GM19395 (cell line): ENCODE measurements at regions not wholly inside any gene's neighbourhood (a gene's known extent, or its start where the extent isn't known, plus 50 kb on each side); places are given as distances from the start of the nearest gene placed in this dataset.

ENCODE experiments used
- ATAC-seq: cut with Tn5 transposase; IDR thresholded peaks from one replicate; pipeline ENCODE4 v1.9.1; 2021; ENCODE audit warnings: mild to moderate bottlenecking, moderate library complexity; ENCODE audit not compliant: unreplicated experiment

DNA sequence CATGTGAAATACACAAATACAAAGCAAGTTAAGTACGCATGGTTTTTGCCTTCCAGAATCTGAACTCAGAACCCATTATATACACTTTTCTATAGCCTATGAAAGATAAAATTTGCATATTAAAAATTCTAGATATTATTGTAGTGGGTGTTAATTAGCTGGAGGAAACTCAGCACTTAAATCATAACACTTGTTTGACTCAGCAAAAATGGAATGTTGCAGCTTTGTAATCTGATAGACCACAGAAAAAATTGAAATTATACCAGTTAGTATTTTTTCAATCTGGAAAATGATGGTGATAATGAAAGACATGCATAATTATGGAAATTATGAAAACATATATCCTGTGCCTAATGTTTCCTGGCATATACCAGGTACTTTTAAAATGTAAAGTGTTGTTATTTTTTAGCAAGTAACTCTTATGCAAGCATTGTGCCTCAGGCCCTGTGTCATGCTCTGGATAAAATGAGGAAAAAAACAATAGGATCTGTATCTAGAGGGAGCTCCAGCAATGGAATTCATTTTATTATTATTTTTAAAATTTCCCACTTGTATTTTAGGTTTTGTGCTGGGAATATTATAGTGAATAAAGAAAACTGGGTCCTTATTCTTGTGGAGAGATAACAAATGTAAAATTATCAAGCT is 490.4 kb upstream of the SEMA3A start:
- no peak for ATAC-seq

GRCh38 chr7:84682543-84682942 is 488.0 kb upstream of the SEMA3A start:
- no peak for ATAC-seq

DNA sequence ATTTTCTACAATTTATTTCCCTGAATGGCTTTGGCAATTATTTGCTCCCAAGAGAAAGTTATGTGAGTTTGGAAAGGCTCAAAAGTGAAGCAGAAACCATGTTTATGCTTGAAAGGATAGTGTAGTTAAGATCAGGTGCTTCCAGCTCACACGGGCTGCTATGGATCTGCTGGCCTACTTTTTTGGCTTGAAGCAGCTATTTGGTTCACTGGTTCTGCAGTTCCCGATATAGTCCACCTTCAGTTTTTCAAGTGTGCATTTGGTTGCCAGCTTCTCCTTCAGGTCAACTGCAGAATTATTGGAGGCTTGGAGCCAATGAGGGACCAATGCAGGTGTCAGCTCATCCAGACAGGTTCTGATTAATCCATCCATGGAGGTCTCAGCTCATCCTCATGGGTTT is 484.3 kb upstream of the SEMA3A start:
- ATAC-seq, result no peak

DNA sequence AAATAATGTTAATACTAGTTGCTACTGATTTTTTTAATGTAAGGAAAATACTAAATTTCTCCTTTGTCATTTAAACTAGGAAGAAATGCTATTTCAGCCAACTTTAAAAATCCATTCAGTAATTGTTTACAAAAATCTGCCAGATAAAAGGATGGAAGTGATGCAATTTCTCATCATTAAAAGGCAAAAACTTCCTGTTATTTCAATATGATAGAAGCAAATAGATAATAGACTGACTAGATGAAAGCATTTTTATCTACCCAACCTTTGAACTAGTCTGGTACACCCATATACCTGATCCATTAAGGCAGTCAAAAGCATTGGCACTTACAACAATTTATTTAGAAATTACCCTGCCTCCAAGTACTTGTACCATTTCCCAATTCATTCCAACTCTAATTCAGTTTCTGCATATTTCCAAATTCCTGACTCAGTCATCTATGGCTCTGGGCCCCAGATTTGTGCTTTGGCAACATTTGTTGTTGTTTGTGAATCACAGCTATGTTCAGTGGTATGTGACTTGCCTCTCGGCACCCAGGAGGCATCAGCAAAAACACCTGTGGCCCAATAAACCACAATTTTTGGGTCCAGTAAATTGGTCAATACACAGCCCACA is 482.6 kb upstream of the SEMA3A start:
- ATAC-seq, result no peak

DNA sequence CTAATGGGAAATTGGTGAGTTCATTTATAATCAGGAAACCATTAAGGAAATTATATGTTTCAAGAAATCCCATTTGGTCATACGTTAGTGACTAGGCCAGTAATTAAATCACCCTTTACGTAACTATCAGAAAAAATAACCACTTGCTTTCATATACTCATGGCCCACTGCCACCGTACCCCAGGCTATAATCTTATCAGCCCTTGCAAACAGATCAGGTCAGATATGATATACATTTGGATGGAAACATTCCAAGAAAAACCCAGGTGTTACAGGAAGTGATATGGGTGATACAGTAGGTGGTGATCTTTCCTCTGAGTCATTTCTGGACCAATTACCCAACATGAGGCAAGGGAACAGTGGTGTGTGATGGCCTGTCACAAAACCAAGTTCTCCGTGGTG is 481.0 kb upstream of the SEMA3A start:
- no peak for ATAC-seq

DNA sequence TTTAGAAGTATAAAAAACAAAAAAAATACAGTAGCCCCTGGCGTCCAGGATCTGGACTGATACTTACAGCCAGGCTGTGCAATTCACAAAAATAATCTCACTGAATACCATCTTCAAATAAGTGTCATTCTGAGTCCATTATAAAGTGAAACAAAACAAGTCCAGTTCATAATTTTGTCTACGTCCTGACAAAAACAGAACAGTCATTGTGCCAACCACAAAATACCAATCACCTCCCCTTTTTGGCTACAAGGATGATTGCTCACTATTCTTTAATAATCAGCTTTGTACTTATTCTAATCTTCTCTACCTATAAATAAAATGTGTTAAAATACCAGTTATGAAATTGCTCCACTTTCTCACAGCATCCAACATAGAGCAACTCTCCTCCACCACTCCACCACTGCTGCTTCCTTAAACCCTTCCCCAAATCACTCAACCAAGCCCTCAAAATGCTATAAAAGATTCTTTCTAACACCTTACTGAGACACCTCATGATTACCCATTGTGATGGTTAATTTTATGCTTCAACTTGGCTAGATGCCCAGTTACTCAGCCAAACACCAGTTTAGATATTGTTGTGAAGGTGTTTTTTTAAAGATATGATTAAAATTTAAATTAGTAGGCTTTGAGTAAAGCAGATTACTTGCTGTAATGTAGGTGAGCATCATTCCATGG is 479.8 kb upstream of the SEMA3A start:
- no peak for ATAC-seq

DNA sequence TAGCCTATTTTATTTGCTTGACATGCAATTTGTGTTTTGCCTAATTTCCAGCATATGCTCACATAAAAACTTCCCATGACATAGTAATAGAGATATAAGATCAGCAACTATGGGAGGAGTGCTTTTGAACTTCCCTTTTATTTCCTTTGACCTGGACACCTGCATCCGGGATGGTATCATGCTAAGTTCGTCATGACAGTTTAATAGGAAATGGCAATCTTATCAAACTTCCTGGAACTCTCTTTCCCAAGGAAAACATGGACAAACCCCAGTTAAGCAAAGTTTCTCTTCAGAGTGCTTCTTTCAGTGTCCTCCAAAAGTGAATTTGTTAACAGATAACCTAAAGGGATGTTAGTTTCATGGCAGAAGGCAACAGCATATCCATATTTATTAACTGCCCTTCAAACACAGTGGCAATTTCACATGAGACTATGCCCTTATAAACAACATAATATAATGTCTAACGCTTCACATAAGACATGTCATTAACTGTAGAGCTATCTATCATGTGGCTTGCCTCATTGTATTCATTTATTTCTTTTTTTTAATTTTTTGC is 474.7 kb upstream of the SEMA3A start:
- no peak for ATAC-seq

GRCh38 chr7:84668116-84668515 is 473.5 kb upstream of the SEMA3A start:
- no peak for ATAC-seq

- ATAC-seq, result no peak
These were observed 472.1 kb upstream of the SEMA3A start for GRCh38 chr7:84666651-84667050.

DNA sequence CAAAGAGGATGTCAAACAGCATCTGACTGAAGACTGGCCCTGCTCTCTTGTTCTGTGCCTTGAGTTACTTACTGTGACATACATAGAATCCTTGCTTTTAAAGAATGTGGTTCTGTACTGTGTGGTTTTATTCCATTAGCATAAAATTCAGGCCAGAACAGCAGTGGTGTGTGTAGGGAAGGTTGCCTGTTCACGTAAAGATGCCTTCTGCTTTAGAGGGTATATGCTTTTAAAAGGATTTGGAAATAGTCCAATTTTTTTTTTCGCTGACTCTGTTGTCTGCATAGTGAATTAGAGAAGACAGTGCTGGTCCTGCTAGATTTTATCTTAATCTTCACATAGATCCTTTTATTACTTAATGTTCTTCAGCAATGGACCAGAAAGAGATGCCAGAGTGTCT is 470.8 kb upstream of the SEMA3A start:
- ATAC-seq, result no peak

GRCh38 chr7:84664626-84665025 is 470.0 kb upstream of the SEMA3A start:
- ATAC-seq, result no peak

DNA sequence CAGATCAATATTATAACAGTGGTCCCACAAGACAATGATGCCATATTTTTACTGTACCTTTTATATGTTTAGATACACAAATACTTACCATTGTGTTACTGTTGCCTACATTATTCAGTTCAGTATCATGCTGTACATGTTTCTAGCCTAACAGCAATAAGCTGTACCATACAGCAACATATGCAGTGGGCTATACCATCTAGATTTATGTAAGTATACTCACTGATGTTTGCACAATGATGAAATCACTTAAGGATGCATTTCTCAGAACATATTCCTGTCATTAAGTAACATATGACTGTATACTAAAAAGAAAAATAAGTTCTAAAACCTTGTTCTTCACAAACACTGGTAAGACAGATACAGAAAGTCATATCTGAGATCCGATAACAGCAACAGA is 468.6 kb upstream of the SEMA3A start:
- ATAC-seq, result no peak

GRCh38 chr7:84658286-84658685 is 463.7 kb upstream of the SEMA3A start:
- ATAC-seq, result no peak

DNA sequence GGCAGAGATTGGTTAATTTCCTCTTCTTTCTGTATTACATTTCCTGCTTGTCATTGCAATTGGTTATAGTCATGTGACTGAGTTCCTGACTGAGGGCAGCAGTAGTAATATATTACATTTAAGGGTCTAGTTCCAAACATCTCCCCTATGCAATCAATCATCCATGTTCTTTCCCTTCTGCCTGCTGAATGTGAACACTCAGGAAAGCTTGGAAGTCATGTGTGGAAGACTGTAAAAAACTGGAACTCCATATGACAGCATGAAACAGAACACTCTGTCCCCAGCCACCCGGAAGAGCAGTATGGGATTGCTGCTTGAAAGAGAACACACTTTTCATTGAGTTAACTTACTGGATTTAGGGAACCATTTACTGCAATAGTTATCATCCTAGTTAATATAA is 459.7 kb upstream of the SEMA3A start:
- no peak for ATAC-seq

- no peak for ATAC-seq
These were observed 457.3 kb upstream of the SEMA3A start for GRCh38 chr7:84651876-84652275.

DNA sequence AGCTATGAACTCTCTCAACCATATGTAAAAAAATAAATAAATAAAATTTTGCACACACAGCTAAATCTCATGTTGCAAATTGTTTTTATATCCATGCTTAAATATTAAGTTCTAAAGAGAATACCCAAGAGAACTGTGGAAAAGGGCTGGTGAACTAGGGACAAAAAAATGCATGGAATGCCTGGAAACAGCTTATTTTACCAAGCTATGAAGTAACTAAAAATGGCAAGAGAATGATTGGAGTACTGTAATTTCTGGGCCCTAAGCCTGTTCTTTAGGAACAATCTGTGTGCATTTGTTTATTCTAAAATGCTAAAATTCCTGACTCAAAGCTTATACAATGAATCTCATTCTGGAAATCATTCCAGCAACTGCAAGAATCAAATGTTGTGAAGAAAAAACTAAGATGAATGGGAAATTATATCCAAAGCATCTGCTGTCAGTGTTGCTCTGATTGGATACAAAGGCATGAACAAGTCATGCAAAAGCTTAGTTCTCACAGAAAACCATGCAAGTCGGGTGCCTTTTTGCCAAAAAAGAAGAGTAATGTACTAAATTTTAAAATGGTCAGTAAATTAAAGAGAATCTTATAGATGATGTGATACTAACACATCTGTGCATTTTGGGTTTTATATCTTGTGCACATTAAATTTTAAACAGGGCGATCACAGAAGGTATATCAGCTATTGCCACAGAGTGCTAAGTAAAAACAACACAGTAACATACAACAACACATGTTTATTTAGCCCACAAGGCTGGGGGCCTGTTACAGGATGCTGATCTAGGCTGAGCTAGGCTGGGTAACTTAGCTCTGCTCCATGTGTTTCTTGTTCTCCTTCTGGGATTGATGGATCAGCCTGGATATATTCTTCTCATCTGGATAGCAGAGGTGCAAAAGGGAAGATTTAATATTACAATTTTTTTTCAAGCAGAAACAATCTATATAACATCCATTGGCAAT is 453.5 kb upstream of the SEMA3A start:
- no peak for ATAC-seq

DNA sequence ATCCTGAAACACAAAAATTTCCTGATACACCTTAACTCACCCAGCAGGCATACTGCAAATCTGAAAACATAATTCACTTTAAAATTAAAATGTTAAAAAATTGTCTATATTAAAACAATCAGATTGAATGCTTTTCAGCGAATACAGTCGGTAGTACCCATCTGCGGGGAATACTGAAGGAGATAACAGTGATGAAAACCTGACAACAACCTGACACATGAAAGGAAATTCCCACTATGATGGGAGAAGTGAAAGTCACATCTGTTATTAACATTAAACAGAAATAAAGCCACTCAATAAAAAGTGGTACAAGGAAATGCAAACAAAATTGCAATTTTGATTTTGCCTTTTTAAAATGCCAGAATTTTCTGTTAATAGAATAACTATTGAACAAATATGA is 448.0 kb upstream of the SEMA3A start:
- no peak for ATAC-seq

DNA sequence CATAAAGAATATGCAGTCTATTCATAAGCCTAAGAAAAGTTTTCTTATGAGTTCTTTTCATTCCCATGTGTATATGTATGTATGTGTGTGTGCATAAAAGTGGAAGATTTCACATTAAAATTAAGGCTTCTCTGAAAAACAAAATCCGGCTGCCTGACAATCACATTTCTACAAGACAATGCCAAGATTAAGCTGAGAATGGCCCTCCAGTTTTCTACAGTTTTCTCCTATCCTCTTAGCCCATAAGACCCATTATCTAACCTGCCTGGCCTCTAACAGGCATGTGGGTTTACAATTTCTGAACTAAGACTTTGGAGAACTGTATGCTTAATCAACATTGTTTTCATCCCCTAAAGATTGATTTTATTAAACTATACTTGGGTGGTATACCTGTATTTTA is 446.0 kb upstream of the SEMA3A start:
- ATAC-seq, result no peak

DNA sequence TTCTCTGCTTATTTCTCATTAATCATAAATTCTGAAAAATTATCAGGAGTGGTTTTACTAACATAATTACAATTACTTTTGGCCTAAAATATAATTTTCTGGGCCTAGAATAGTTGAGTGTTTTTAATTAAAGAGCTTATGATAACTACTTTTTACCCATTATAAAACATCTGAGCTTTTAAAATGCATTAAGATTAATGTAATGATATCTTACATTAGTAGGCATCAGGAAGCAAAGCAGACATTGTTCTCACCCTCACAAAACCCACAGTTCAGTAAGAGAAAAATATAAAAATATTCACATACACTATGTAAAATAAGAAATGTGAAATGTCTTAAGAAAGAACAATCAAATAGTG is 443.7 kb upstream of the SEMA3A start:
- no peak for ATAC-seq

GRCh38 chr7:84637568-84638338 is 443.2 kb upstream of the SEMA3A start:
- no peak for ATAC-seq
